GM12878 (cell line): ENCODE measurements at regions not wholly inside any gene's neighbourhood (a gene's known extent, or its start where the extent isn't known, plus 50 kb on each side); places are given as distances from the start of the nearest gene placed in this dataset.

ENCODE experiments used
- CHD2 ChIP-seq: IDR thresholded peaks from 2 replicates; pipeline ENCODE4 v1.6.1; 2011; ENCODE audit warnings: low read depth, low read length, improper control_type of control experiment, borderline replicate concordance
- EP300 ChIP-seq, 2 experiments: fragments of 150-350 bp in 1 of 2; IDR thresholded peaks; 2 replicates each; pipeline ENCODE4 v1.6.1; 2011 to 2012; ENCODE audit warnings: low read depth in 2 of 2, low read length in 2 of 2, borderline replicate concordance in 1 of 2, improper control_type of control experiment in 1 of 2, inconsistent platforms in 1 of 2; ENCODE audit not compliant: control insufficient read depth in 1 of 2
- POLR2AphosphoS5 ChIP-seq: IDR thresholded peaks from 2 replicates; pipeline ENCODE4 v1.6.1; 2011; ENCODE audit warnings: mild to moderate bottlenecking, low read length, inconsistent platforms
- TF ChIP-seq, protein P1 (sequence below): IDR thresholded peaks from 2 replicates; pipeline ENCODE4 v1.6.1; 2011; ENCODE audit warnings: low read depth, mild to moderate bottlenecking, low read length, moderate library complexity, borderline replicate concordance; ENCODE audit errors: extremely low read depth
- TF ChIP-seq, protein P2 (sequence below): IDR thresholded peaks from 2 replicates; pipeline ENCODE4 v1.6.1; 2011; ENCODE audit warnings: borderline replicate concordance, low read depth, mild to moderate bottlenecking, moderate library complexity, mixed read lengths, low read length; ENCODE audit not compliant: insufficient read depth; ENCODE audit errors: extremely low read length

DNA sequence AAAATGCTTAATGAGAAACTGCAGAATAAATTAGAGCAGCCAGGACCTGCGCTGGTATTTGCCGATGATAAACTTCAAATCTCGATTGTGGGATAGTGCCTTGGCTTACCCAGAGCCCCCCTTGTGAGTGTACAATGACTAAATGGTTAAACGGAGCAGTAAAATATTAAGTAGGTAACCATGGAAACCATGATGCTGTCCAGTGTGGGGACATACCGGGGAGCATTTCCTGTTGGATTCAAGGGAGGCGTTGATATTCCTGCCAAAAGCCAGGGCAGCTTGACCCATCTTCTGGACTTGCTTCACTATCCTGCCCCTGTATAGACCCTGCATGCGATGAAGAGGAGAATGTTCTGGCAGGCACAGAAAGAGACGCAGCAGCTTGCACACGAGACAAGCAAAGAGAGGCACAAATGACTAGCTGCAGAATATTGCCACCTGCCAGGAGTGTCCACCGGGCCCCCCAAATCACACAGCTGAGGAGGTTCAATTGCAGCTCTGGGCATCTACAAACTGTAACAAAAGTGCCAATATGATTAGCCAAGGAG, 255.3 kb upstream of the TSHZ3 start:
- TF ChIP-seq CHD2 (no peak), POLR2AphosphoS5 (no peak), EP300 (IDR thresholded peaks at IDR 0.05; ENCODE audit: borderline replicate concordance in 1 of 2, control insufficient read depth in 1 of 2, low read depth in 2 of 2, low read length in 2 of 2) (no peak)
- TF ChIP-seq, protein P1, sequence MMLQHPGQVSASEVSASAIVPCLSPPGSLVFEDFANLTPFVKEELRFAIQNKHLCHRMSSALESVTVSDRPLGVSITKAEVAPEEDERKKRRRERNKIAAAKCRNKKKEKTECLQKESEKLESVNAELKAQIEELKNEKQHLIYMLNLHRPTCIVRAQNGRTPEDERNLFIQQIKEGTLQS: no peak
- TF ChIP-seq, protein P2, sequence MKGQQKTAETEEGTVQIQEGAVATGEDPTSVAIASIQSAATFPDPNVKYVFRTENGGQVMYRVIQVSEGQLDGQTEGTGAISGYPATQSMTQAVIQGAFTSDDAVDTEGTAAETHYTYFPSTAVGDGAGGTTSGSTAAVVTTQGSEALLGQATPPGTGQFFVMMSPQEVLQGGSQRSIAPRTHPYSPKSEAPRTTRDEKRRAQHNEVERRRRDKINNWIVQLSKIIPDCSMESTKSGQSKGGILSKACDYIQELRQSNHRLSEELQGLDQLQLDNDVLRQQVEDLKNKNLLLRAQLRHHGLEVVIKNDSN: no peak
